ENCODE measurements at regions not wholly inside any gene's neighbourhood (a gene's known extent, or its start where the extent isn't known, plus 50 kb on each side); places are given as distances from the start of the nearest gene placed in this dataset.

DNA sequence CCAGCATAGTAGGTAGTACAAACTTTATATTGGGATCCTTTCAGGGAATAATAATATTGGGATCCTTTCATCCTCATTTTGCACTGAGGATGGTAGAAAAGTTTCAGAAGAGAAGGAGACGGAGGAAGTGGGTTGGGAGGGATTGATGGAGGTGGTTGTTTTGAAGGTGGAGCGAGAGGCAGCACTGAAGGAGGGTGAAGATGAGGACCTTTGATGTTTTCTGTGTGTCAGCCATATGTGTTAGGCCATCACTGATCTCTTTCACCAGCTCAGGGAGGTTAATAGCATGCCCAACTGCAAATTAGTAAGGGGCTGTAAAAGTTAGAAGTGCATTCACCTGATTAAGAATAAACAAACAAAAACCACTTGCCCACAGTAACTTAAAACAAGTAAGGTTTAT is 275.5 kb upstream of the B3GAT1 start:
- TF ChIP-seq ZNF384 (IDR thresholded peaks at IDR 0.05), result no peak
- no peak for TF ChIP-seq NFRKB (IDR thresholded peaks at IDR 0.05)
- no peak for TF ChIP-seq CTBP1 (IDR thresholded peaks at IDR 0.05; ENCODE audit: borderline replicate concordance)
- TF ChIP-seq LEF1 (IDR thresholded peaks at IDR 0.05; ENCODE audit: borderline replicate concordance), result no peak
- no peak for TF ChIP-seq SUZ12 (IDR thresholded peaks at IDR 0.05)
- no peak for TF ChIP-seq TARDBP (IDR thresholded peaks at IDR 0.05)
- TF ChIP-seq FOXK2 (IDR thresholded peaks at IDR 0.05), result no peak
- TF ChIP-seq SP1 (IDR thresholded peaks at IDR 0.05), result no peak
